GM23248 (cell line): ENCODE measurements at regions not wholly inside any gene's neighbourhood (a gene's known extent, or its start where the extent isn't known, plus 50 kb on each side); places are given as distances from the start of the nearest gene placed in this dataset.

ENCODE experiments used
- DNase-seq: peaks from one replicate; pipeline ENCODE4 v3.0.0-alpha.2; 2015
- H2AFZ ChIP-seq: fragments of 200-600 bp; sonication (generic); 2 replicates; pipeline ENCODE4 v1.6.1; 2016; ENCODE audit warnings: antibody characterized with exemption
- H3F3A ChIP-seq: fragments of 200-600 bp; sonication (generic); 2 replicates; pipeline ENCODE4 v1.6.1; 2016; ENCODE audit warnings: mild to moderate bottlenecking, antibody characterized with exemption, mixed run types; ENCODE audit not compliant: insufficient read depth
- H3K27ac ChIP-seq: fragments of 200-600 bp; sonication (generic); 2 replicates; pipeline ENCODE4 v1.5.1; 2016; ENCODE audit warnings: mild to moderate bottlenecking
- H3K27me3 ChIP-seq: fragments of 200-600 bp; sonication (generic); replicated peaks from 2 replicates; pipeline ENCODE4 v1.6.1; 2016; ENCODE audit warnings: mild to moderate bottlenecking; ENCODE audit not compliant: insufficient read depth
- H3K36me3 ChIP-seq: fragments of 200-600 bp; sonication (generic); 2 replicates; pipeline ENCODE4 v1.6.1; 2016; ENCODE audit warnings: low read depth, mild to moderate bottlenecking
- H3K4me1 ChIP-seq: fragments of 200-600 bp; sonication (generic); 2 replicates; pipeline ENCODE4 v1.6.1; 2016; ENCODE audit warnings: mild to moderate bottlenecking; ENCODE audit not compliant: insufficient read depth
- H3K4me2 ChIP-seq: fragments of 200-600 bp; sonication (generic); one replicate; pipeline ENCODE4 v1.6.1; 2016; ENCODE audit warnings: mild to moderate bottlenecking; ENCODE audit not compliant: unreplicated experiment
- H3K4me3 ChIP-seq: fragments of 200-600 bp; sonication (generic); 2 replicates; pipeline ENCODE4 v1.5.1; 2016; ENCODE audit warnings: mild to moderate bottlenecking
- H3K79me2 ChIP-seq: fragments of 200-600 bp; sonication (generic); 2 replicates; pipeline ENCODE4 v1.6.1; 2016; ENCODE audit warnings: mild to moderate bottlenecking; ENCODE audit not compliant: insufficient read depth
- H3K9ac ChIP-seq: fragments of 200-600 bp; sonication (generic); 2 replicates; pipeline ENCODE4 v1.6.1; 2016; ENCODE audit warnings: mild to moderate bottlenecking
- H3K9me2 ChIP-seq: fragments of 200-600 bp; sonication (generic); 2 replicates; pipeline ENCODE4 v1.6.1; 2016; ENCODE audit warnings: mixed run types, mild to moderate bottlenecking, moderate library complexity; ENCODE audit not compliant: insufficient read depth
- H3K9me3 ChIP-seq: fragments of 200-600 bp; sonication (generic); one replicate; pipeline ENCODE4 v1.6.1; 2017; ENCODE audit warnings: low read depth
- H4K20me1 ChIP-seq: fragments of 200-600 bp; sonication (generic); 2 replicates; pipeline ENCODE4 v1.6.0; 2016; ENCODE audit not compliant: insufficient read depth
- EZH2 ChIP-seq: fragments of 200-600 bp; sonication (generic); IDR thresholded peaks from 2 replicates; pipeline ENCODE4 v1.6.1; 2018; ENCODE audit warnings: antibody characterized with exemption, mild to moderate bottlenecking; ENCODE audit not compliant: insufficient read depth, poor library complexity, severe bottlenecking
- EZH2phosphoT487 ChIP-seq: fragments of 200-600 bp; sonication (generic); IDR thresholded peaks from 2 replicates; pipeline ENCODE4 v1.6.1; 2018; ENCODE audit warnings: antibody characterized with exemption, moderate library complexity, mild to moderate bottlenecking, low read depth; ENCODE audit not compliant: insufficient read depth
- WGBS, 2 experiments: methylation state at CpG; one replicate each; pipeline ENCODE4 v1.1.6; 2015 to 2017; ENCODE audit warnings: low lambda C conversion rate in 2 of 2, low coverage in 1 of 2; ENCODE audit errors: missing lambda C conversion rate in 2 of 2; 5-methylcytosine and 5-hydroxymethylcytosine counted together
- in situ Hi-C: fragments of 300-500 bp; cut with MboI; formaldehyde crosslinking; loops from 2 replicates; pipeline ENCODE4 v1.15.0; 2020

DNA sequence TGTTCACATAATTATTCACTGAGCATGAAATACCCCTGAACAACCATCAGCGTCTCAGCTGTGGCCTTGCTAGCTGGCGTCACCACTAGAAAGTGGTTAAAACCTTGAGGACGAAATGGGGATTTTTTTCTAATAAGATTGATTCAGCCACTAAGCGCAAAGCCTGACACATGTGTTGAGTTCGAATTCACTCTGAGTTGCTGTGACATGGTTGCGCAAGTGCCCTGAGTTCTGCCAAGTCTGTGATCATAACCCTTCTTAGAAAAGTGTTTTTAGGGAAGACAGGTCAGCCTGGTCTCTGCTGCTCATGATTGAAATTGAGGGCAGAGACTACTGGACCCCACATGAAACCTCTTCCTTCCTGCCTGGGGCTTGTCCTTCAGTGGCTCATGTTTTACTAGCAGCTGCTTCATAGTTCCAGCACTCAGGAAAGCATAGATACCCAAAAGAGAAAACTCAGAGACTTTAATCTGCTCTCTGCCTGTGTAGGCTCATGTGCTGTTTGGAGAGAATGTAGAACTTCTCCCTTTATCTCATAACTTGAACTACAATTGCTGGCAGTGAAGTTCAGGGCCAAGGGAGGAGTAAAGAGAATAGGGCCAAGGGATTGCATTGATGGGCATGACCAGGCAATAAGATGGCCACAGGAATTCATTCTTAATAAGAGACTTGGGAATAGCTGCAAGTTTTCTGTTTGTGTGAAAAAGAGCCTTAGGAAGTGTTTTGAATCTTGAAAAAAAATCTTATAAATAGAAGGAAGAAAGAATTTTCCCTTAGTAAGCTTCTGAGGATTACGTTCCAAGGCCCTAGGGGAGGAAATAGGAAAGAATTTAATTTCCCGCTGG lies 66.8 kb upstream of the CXCL14 start:
- Histone ChIP-seq H3K4me3 (no peak overlapping the region), H3K9me3 (no peaks in the 10 kb centered on the region), H3K27ac (no peak overlapping the region), H3K9ac (no peak overlapping the region), H4K20me1 (no peaks in the 10 kb centered on the region), H3F3A (no peaks in the 10 kb centered on the region), H3K4me1 (no peaks in the 10 kb centered on the region), H3K79me2 (no peaks in the 10 kb centered on the region), H3K4me2 (no peak overlapping the region), H3K9me2 (no peaks in the 10 kb centered on the region), H3K36me3 (no peaks in the 10 kb centered on the region), H3K27me3 (peaks cover 6% of the 10 kb centered on the region), H2AFZ (no peak overlapping the region)
- WGBS, 2 experiments = 4 to 10% methylated on average over 8 of the region's 8 CpGs
- DNase-seq = no peak
- no peak for TF ChIP-seq EZH2
- TF ChIP-seq EZH2phosphoT487 = no peak
- in situ Hi-C loops = no loop called here

DNA sequence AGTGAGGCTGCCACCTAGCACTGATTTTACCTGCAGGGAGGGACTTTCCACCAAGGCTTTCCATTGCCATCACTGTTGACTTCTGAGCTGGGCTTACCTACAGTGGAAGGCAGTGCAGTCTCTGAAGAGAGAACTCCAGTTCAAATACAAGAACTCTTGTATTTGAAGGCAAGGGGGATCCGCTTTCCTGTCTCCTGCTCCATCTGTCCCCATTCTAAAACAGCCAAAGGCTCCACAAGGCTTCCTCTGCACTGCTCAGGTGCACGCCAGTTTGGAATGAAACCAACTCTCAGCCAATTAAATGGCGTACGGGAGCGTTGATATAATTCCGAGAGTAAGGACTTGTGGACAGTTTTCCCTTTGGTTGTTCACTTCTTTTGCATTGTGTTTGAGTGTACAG lies 66.0 kb upstream of the CXCL14 start:
- Histone ChIP-seq H3K36me3 (no peaks in the 10 kb centered on the region), H3K9ac (no peak overlapping the region), H3K4me1 (no peaks in the 10 kb centered on the region), H3K4me2 (no peak overlapping the region), H4K20me1 (no peaks in the 10 kb centered on the region), H2AFZ (no peak overlapping the region), H3K9me3 (no peaks in the 10 kb centered on the region), H3K4me3 (no peak overlapping the region), H3K27ac (no peak overlapping the region), H3K79me2 (no peaks in the 10 kb centered on the region), H3K27me3 (peaks cover 6% of the 10 kb centered on the region), H3K9me2 (no peaks in the 10 kb centered on the region), H3F3A (no peaks in the 10 kb centered on the region)
- 77 to 82% methylated on average over 6 of the region's 6 CpGs for WGBS, 2 experiments
- TF ChIP-seq EZH2phosphoT487 (no peak), EZH2 (no peak)
- in situ Hi-C loops = no loop called here
- no peak for DNase-seq

DNA sequence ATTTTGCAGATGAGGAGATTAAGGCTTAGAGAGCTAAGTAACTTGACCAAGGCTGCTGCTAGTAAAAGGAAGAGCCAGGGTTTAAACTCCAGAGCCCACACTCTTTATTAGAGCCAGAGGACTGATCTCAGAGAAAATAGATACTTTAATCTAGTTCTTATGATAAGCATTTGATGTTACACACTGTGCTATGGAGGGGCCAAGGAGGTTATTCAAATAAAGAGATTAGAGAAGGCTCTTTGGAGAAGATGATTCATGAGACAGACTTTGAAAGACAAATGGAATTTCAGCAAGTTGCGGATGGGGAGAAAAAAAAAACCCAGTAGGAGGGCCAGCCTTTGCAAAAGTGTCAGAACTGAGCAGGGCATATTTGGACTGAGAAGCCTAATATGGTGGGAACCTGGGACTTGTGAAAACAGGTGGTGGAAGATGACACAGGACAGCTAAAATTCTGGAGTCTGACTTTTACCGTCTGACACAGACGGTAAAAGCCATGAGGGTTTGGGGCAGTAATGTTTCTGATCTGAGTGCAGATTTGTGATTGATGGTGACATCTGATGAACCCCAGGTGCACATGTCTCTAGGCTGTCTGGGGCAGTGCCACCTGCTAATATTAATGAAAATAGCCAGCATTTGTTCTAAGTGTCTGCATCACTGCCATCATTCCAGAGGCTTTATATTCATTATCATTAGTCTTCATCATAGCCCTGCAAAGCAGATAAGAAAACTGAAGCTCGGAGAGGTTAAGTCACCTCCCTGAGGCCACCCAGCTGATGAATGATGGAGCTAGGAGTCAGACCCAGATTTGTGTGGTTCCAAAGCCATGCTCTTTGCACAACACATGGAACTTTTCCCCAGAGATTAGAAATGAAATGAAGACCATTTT lies 65.3 kb upstream of the CXCL14 start:
- in situ Hi-C loops = no loop called here
- Histone ChIP-seq H3K79me2 (no peaks in the 10 kb centered on the region), H3K4me3 (no peak overlapping the region), H3K9ac (no peak overlapping the region), H3K4me1 (no peaks in the 10 kb centered on the region), H3K9me3 (no peaks in the 10 kb centered on the region), H3F3A (no peaks in the 10 kb centered on the region), H4K20me1 (no peaks in the 10 kb centered on the region), H2AFZ (no peak overlapping the region), H3K4me2 (no peak overlapping the region), H3K27me3 (peaks cover 9% of the 10 kb centered on the region), H3K27ac (no peak overlapping the region), H3K36me3 (no peaks in the 10 kb centered on the region), H3K9me2 (no peaks in the 10 kb centered on the region)
- DNase-seq = no peak
- TF ChIP-seq EZH2 = no peak
- no peak for TF ChIP-seq EZH2phosphoT487
- WGBS, 2 experiments = 54 to 71% methylated on average over 4 of the region's 4 CpGs

DNA sequence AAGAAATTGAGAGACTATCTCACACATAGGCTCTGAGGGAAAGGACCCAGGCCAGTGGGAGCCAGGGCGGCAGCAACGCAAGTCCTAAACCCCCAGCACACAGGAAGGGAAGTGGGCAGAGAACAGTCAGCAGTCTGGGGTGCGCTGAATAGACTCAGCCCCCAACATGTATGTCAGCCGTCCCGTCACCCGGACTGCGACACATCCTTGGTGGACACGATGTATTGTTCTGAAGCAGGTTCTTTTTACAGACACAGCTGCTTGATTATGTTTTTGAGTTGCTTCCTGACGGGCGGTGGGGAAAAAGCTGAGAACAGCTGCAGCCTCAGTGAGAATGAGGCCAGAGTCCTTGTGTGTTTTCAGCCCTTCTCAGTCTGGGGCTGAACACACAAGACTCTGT lies 64.1 kb upstream of the CXCL14 start:
- no peak overlapping the region for H3K27ac ChIP-seq
- peaks cover 17% of the 10 kb centered on the region for H3K27me3 ChIP-seq
- no peaks in the 10 kb centered on the region for H3F3A ChIP-seq
- no peak overlapping the region for H3K4me2 ChIP-seq
- no peaks in the 10 kb centered on the region for H3K79me2 ChIP-seq
- H3K9ac ChIP-seq = no peak overlapping the region
- DNase-seq = no peak
- no peak overlapping the region for H3K4me3 ChIP-seq
- TF ChIP-seq EZH2 (no peak), EZH2phosphoT487 (no peak)
- no peaks in the 10 kb centered on the region for H3K9me3 ChIP-seq
- WGBS, 2 experiments = 22 to 24% methylated on average over 10 of the region's 10 CpGs
- H4K20me1 ChIP-seq = no peaks in the 10 kb centered on the region
- no peaks in the 10 kb centered on the region for H3K36me3 ChIP-seq
- in situ Hi-C loops = no loop called here
- H3K4me1 ChIP-seq = no peaks in the 10 kb centered on the region
- no peaks in the 10 kb centered on the region for H3K9me2 ChIP-seq
- H2AFZ ChIP-seq = no peak overlapping the region
